CD14-positive monocyte (primary cell): ENCODE measurements at regions not wholly inside any gene's neighbourhood (a gene's known extent, or its start where the extent isn't known, plus 50 kb on each side); places are given as distances from the start of the nearest gene placed in this dataset.

Experiments used
- DNase-seq, 3 donors: peaks; one replicate each; pipeline ENCODE4 v3.0.0-alpha.2; 2011 to 2022
- H2AFZ ChIP-seq: 2 replicates; pipeline ENCODE4 v1.6.0; 2012; ENCODE audit warnings: mild to moderate bottlenecking, low read depth, low read length, inconsistent platforms; ENCODE audit not compliant: insufficient read depth, poor library complexity, severe bottlenecking
- H3K27ac ChIP-seq, 2 donors: 1 replicate in 1 of 2; 2 replicates in 1 of 2; pipeline ENCODE4 v1.5.1; 2012 to 2013; ENCODE audit warnings: low read length in 2 of 2, control low read depth in 1 of 2, inconsistent platforms in 1 of 2, low read depth in 1 of 2, mild to moderate bottlenecking in 1 of 2
- H3K27me3 ChIP-seq, 2 donors: one replicate each; pipeline versions ENCODE4 v1.6.0 to v1.6.1; 2011 to 2013; ENCODE audit warnings: low read length in 2 of 2; ENCODE audit not compliant: control insufficient read depth in 2 of 2, insufficient read depth in 2 of 2
- H3K36me3 ChIP-seq, 2 donors: replicated peaks in 1 of 2; 1 replicate in 1 of 2; 2 replicates in 1 of 2; pipeline versions ENCODE4 v1.5.1 to v1.6.1; 2012 to 2013; ENCODE audit warnings: low read length in 2 of 2, control low read depth in 1 of 2, inconsistent platforms in 1 of 2, mild to moderate bottlenecking in 1 of 2; ENCODE audit not compliant: insufficient read depth in 2 of 2, control insufficient read depth in 1 of 2
- H3K4me1 ChIP-seq, 2 donors: 1 replicate in 1 of 2; 2 replicates in 1 of 2; pipeline versions ENCODE4 v1.5.1 to v1.6.1; 2012 to 2013; ENCODE audit warnings: low read length in 2 of 2, control low read depth in 1 of 2, inconsistent platforms in 1 of 2, mild to moderate bottlenecking in 1 of 2, moderate library complexity in 1 of 2; ENCODE audit not compliant: insufficient read depth in 2 of 2, control insufficient read depth in 1 of 2
- H3K4me2 ChIP-seq: replicated peaks from 2 replicates; pipeline ENCODE3; 2012; ENCODE audit warnings: low read length, moderate library complexity, mild to moderate bottlenecking; ENCODE audit not compliant: poor library complexity, severe bottlenecking; ENCODE audit errors: extremely low read depth
- H3K4me3 ChIP-seq, 3 experiments: fragments of 200-600 bp in 1 of 3; sonication (generic) in 1 of 3; replicated peaks in 1 of 3; 1 replicate in 2 of 3; 2 replicates in 1 of 3; pipeline ENCODE4 v1.5.1; 2011 to 2013; ENCODE audit warnings: low read length in 3 of 3, mild to moderate bottlenecking in 3 of 3, control low read depth in 2 of 3, low read depth in 2 of 3, inconsistent platforms in 1 of 3, moderate library complexity in 1 of 3
- H3K79me2 ChIP-seq: 2 replicates; pipeline ENCODE4 v1.6.0; 2012; ENCODE audit warnings: mild to moderate bottlenecking, control low read depth, inconsistent platforms, low read length, moderate library complexity; ENCODE audit not compliant: insufficient read depth
- H3K9ac ChIP-seq: 2 replicates; pipeline ENCODE4 v1.6.0; 2017; ENCODE audit warnings: low read length, mild to moderate bottlenecking; ENCODE audit not compliant: insufficient read depth, poor library complexity, severe bottlenecking
- H3K9me3 ChIP-seq, 2 donors: replicated peaks in 1 of 2; 1 replicate in 1 of 2; 2 replicates in 1 of 2; pipeline versions ENCODE4 v1.5.1 to v1.6.1; 2012 to 2013; ENCODE audit warnings: low read length in 2 of 2, control low read depth in 1 of 2; ENCODE audit not compliant: control insufficient read depth in 1 of 2, insufficient read depth in 1 of 2
- H4K20me1 ChIP-seq: 2 replicates; pipeline ENCODE4 v1.6.0; 2012; ENCODE audit warnings: mild to moderate bottlenecking, low read length, control low read depth, moderate library complexity; ENCODE audit not compliant: insufficient read depth
- H3K27ac Mint-ChIP-seq, 7 donors: one replicate each; pipeline ENCODE4 v1.8.0; 2020; ENCODE audit warnings: mild to moderate bottlenecking in 7 of 7, mixed read lengths in 7 of 7, moderate library complexity in 6 of 7, inconsistent platforms in 2 of 7
- H3K27me3 Mint-ChIP-seq, 3 donors: one replicate each; pipeline ENCODE4 v1.8.0; 2021 to 2022; ENCODE audit warnings: low read depth in 3 of 3, mild to moderate bottlenecking in 3 of 3, mixed read lengths in 3 of 3, moderate library complexity in 3 of 3, inconsistent platforms in 1 of 3
- H3K36me3 Mint-ChIP-seq, 2 donors: one replicate each; pipeline ENCODE4 v1.8.0; 2020; ENCODE audit warnings: mixed read lengths in 2 of 2, inconsistent platforms in 1 of 2, mild to moderate bottlenecking in 1 of 2
- H3K4me1 Mint-ChIP-seq: one replicate; pipeline ENCODE4 v1.8.0; 2020; ENCODE audit warnings: mild to moderate bottlenecking, mixed read lengths
- H3K4me3 Mint-ChIP-seq, 2 donors: one replicate each; pipeline ENCODE4 v1.8.0; 2020; ENCODE audit warnings: mild to moderate bottlenecking in 2 of 2, mixed read lengths in 2 of 2, moderate library complexity in 1 of 2
- H3K9me3 Mint-ChIP-seq, 7 donors: one replicate each; pipeline ENCODE4 v1.8.0; 2020 to 2022; ENCODE audit warnings: mixed read lengths in 7 of 7, mild to moderate bottlenecking in 6 of 7, moderate library complexity in 6 of 7, inconsistent platforms in 2 of 7
- WGBS: methylation state at CpG from one replicate; pipeline ENCODE4 v1.1.5; 2013; ENCODE audit warnings: missing lambda C conversion rate; ENCODE audit not compliant: insufficient coverage; 5-methylcytosine and 5-hydroxymethylcytosine counted together
- intact Hi-C, 2 donors: fragments of 100-400 bp; cut with micrococcal nuclease; formaldehyde crosslinking; loops; one replicate each; pipeline versions ENCODE4 v1.15.0 to v1.15.1; 2023
- TF ChIP-seq, protein P1 (sequence below): fragments of 200-600 bp; IDR thresholded peaks from one replicate; pipeline ENCODE4 v1.8.0; 2022; ENCODE audit warnings: antibody characterized with exemption, mild to moderate bottlenecking

GRCh38 chr22:49218142-49218541, 609.5 kb downstream of the BRD1 start:
- Histone ChIP-seq H3K79me2 (no peaks in the 10 kb centered on the region), H3K36me3 (no peaks in the 10 kb centered on the region), H3K9ac (no peak overlapping the region), H3K27me3 (no peaks in the 10 kb centered on the region), H2AFZ (no peak overlapping the region), H3K4me2 (no peak overlapping the region), H3K4me3 (no peak overlapping the region), H4K20me1 (no peaks in the 10 kb centered on the region), H3K4me1 (no peaks in the 10 kb centered on the region), H3K27ac (no peak overlapping the region), H3K9me3 (peaks cover 11 to 14% of the 10 kb centered on the region in 2 donors)
- intact Hi-C loops = no loop called here
- DNase-seq = no peak
- WGBS = 95% methylated on average over 12 of the region's 12 CpGs
- no peak overlapping the region for H3K4me3 Mint-ChIP-seq
- H3K36me3 Mint-ChIP-seq = no peaks in the 10 kb centered on the region
- H3K9me3 Mint-ChIP-seq = peaks cover 18 to 23% (median 20%) of the 10 kb centered on the region in 7 donors
- H3K27ac Mint-ChIP-seq = no peak overlapping the region
- no peaks in the 10 kb centered on the region for H3K4me1 Mint-ChIP-seq
- TF ChIP-seq, protein P1, sequence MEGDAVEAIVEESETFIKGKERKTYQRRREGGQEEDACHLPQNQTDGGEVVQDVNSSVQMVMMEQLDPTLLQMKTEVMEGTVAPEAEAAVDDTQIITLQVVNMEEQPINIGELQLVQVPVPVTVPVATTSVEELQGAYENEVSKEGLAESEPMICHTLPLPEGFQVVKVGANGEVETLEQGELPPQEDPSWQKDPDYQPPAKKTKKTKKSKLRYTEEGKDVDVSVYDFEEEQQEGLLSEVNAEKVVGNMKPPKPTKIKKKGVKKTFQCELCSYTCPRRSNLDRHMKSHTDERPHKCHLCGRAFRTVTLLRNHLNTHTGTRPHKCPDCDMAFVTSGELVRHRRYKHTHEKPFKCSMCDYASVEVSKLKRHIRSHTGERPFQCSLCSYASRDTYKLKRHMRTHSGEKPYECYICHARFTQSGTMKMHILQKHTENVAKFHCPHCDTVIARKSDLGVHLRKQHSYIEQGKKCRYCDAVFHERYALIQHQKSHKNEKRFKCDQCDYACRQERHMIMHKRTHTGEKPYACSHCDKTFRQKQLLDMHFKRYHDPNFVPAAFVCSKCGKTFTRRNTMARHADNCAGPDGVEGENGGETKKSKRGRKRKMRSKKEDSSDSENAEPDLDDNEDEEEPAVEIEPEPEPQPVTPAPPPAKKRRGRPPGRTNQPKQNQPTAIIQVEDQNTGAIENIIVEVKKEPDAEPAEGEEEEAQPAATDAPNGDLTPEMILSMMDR = no peak
- H3K27me3 Mint-ChIP-seq = peaks cover 1 to 3% (median 3%) of the 10 kb centered on the region in 3 donors

DNA sequence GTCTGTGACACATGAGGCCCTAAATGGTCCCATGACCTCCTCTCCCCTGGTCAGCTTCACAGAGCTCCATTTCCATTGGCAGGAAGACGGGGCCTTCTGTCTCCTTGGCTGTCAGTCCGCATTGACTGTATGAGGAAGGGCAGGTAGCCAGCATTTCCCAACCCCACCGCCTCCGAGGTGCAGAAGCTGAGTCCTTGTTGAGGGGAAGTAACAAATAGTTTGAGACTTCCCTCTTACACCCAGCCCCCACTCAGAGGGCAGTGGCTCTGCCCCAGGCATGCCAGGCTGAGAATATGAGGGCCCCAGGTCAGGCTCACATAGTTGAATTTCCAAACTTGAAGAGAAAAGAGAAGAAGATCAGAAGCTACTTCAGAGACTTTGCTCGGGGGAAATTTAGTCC, 611.1 kb downstream of the BRD1 start:
- Histone ChIP-seq H3K27ac (no peak overlapping the region), H3K9me3 (peaks cover 11 to 14% of the 10 kb centered on the region in 2 donors), H3K36me3 (no peaks in the 10 kb centered on the region), H3K9ac (no peak overlapping the region), H3K4me2 (no peak overlapping the region), H2AFZ (no peak overlapping the region), H4K20me1 (no peaks in the 10 kb centered on the region), H3K4me3 (no peak overlapping the region), H3K27me3 (no peaks in the 10 kb centered on the region), H3K4me1 (no peaks in the 10 kb centered on the region), H3K79me2 (no peaks in the 10 kb centered on the region)
- no CpG with 5 or more reads among the region's 5 CpGs for WGBS
- H3K4me1 Mint-ChIP-seq = no peaks in the 10 kb centered on the region
- intact Hi-C loops = no loop called here
- peaks cover 0 to 3% (median 1%) of the 10 kb centered on the region in 3 donors for H3K27me3 Mint-ChIP-seq
- DNase-seq = no peak
- no peaks in the 10 kb centered on the region for H3K36me3 Mint-ChIP-seq
- no peak overlapping the region for H3K27ac Mint-ChIP-seq
- H3K4me3 Mint-ChIP-seq = no peak overlapping the region
- peaks cover 18 to 23% (median 20%) of the 10 kb centered on the region in 7 donors for H3K9me3 Mint-ChIP-seq
- TF ChIP-seq, protein P1 = no peak
